CD8-positive, alpha-beta memory T cell (primary cell): ENCODE measurements at regions not wholly inside any gene's neighbourhood (a gene's known extent, or its start where the extent isn't known, plus 50 kb on each side); places are given as distances from the start of the nearest gene placed in this dataset.
"Not testable (repeated sequence)": the region's sequence is repeated elsewhere in the genome, so short reads cannot be mapped to it uniquely, and the experiment has no call there.

ENCODE experiments used
- CTCF ChIA-PET: fragments of 350-600 bp; sonication (Branson Sonifier 250); formaldehyde crosslinking; loops from one replicate; lab custom pipeline; 2021; ENCODE audit warnings: antibody characterized with exemption; lab: Charles Lee
- POLR2A ChIA-PET: fragments of 350-600 bp; sonication (Branson Sonifier 250); formaldehyde crosslinking; loops from one replicate; lab custom pipeline; 2021; ENCODE audit warnings: antibody characterized with exemption; lab: Charles Lee
- DNase-seq, 5 donors: peaks; one replicate each; pipeline versions ENCODE4 v3.0.0 to v3.0.0-alpha.2; 2020 to 2022; ENCODE audit warnings: mixed read lengths in 1 of 5
- H3K27ac ChIP-seq: one replicate; pipeline ENCODE4 v1.7.0; 2013; ENCODE audit warnings: low read depth, mild to moderate bottlenecking, low read length, moderate library complexity
- H3K27me3 ChIP-seq: 2 replicates; pipeline ENCODE4 v1.7.0; 2013; ENCODE audit warnings: low read length, mild to moderate bottlenecking; ENCODE audit not compliant: insufficient read depth, poor library complexity, severe bottlenecking
- H3K36me3 ChIP-seq: 2 replicates; pipeline ENCODE4 v1.7.0; 2013; ENCODE audit warnings: mild to moderate bottlenecking, low read length, moderate library complexity; ENCODE audit not compliant: insufficient read depth
- H3K4me1 ChIP-seq: 2 replicates; pipeline ENCODE4 v1.7.0; 2013; ENCODE audit warnings: mild to moderate bottlenecking, low read length, moderate library complexity; ENCODE audit not compliant: insufficient read depth
- H3K4me3 ChIP-seq: 2 replicates; pipeline ENCODE4 v1.7.0; 2013; ENCODE audit warnings: mild to moderate bottlenecking, low read length
- H3K9me3 ChIP-seq: 2 replicates; pipeline ENCODE4 v1.7.0; 2013; ENCODE audit warnings: mild to moderate bottlenecking, low read length
- H3K27ac Mint-ChIP-seq, 8 donors: one replicate each; pipeline ENCODE4 v1.8.0; 2020 to 2021; ENCODE audit warnings: mixed read lengths in 8 of 8, mild to moderate bottlenecking in 6 of 8, inconsistent platforms in 3 of 8, moderate library complexity in 3 of 8
- H3K27me3 Mint-ChIP-seq, 2 donors: one replicate each; pipeline ENCODE4 v1.8.0; 2020 to 2021; ENCODE audit warnings: mixed read lengths in 2 of 2, mild to moderate bottlenecking in 1 of 2, moderate library complexity in 1 of 2
- H3K36me3 Mint-ChIP-seq, 3 donors: one replicate each; pipeline ENCODE4 v1.8.0; 2020 to 2021; ENCODE audit warnings: mixed read lengths in 3 of 3, inconsistent platforms in 1 of 3, mild to moderate bottlenecking in 1 of 3
- H3K4me1 Mint-ChIP-seq, 3 donors: one replicate each; pipeline ENCODE4 v1.8.0; 2020 to 2021; ENCODE audit warnings: mixed read lengths in 3 of 3, inconsistent platforms in 1 of 3, mild to moderate bottlenecking in 1 of 3
- H3K4me3 Mint-ChIP-seq, 7 donors: one replicate each; pipeline ENCODE4 v1.8.0; 2020 to 2021; ENCODE audit warnings: mixed read lengths in 7 of 7, mild to moderate bottlenecking in 6 of 7, moderate library complexity in 4 of 7, inconsistent platforms in 2 of 7
- H3K9me3 Mint-ChIP-seq, 5 donors: one replicate each; pipeline ENCODE4 v1.8.0; 2020 to 2022; ENCODE audit warnings: mixed read lengths in 5 of 5, mild to moderate bottlenecking in 3 of 5, moderate library complexity in 2 of 5, inconsistent platforms in 1 of 5

GRCh38 chr15:22519213-22519612 is 60.5 kb downstream of the GOLGA6L22 start:
- H3K4me3 Mint-ChIP-seq, H3K4me3 ChIP-seq, H3K27ac Mint-ChIP-seq, H3K9me3 Mint-ChIP-seq, POLR2A ChIA-PET, DNase-seq, H3K36me3 Mint-ChIP-seq, H3K27me3 Mint-ChIP-seq, H3K27me3 ChIP-seq, H3K4me1 Mint-ChIP-seq, H3K9me3 ChIP-seq, H3K36me3 ChIP-seq, CTCF ChIA-PET, H3K4me1 ChIP-seq, H3K27ac ChIP-seq: not testable (repeated sequence)

- CTCF ChIA-PET, H3K27ac ChIP-seq, H3K4me1 Mint-ChIP-seq, H3K4me3 Mint-ChIP-seq, H3K27me3 ChIP-seq, H3K9me3 Mint-ChIP-seq, DNase-seq, H3K4me3 ChIP-seq, H3K4me1 ChIP-seq, H3K27me3 Mint-ChIP-seq, H3K9me3 ChIP-seq, H3K36me3 Mint-ChIP-seq, H3K36me3 ChIP-seq, POLR2A ChIA-PET, H3K27ac Mint-ChIP-seq: not testable (repeated sequence)
These were observed 67.8 kb downstream of the GOLGA6L22 start for GRCh38 chr15:22526537-22526936.

GRCh38 chr15:22527016-22527415 is 68.3 kb downstream of the GOLGA6L22 start:
- H3K9me3 ChIP-seq, H3K27ac Mint-ChIP-seq, H3K4me3 Mint-ChIP-seq, H3K36me3 ChIP-seq, H3K36me3 Mint-ChIP-seq, H3K4me1 ChIP-seq, H3K4me3 ChIP-seq, CTCF ChIA-PET, POLR2A ChIA-PET, H3K27me3 ChIP-seq, H3K9me3 Mint-ChIP-seq, H3K4me1 Mint-ChIP-seq, DNase-seq, H3K27ac ChIP-seq, H3K27me3 Mint-ChIP-seq: not testable (repeated sequence)

- H3K36me3 Mint-ChIP-seq, POLR2A ChIA-PET, H3K4me1 Mint-ChIP-seq, H3K36me3 ChIP-seq, H3K27me3 ChIP-seq, H3K9me3 Mint-ChIP-seq, H3K4me1 ChIP-seq, H3K27me3 Mint-ChIP-seq, H3K27ac Mint-ChIP-seq, CTCF ChIA-PET, H3K9me3 ChIP-seq, DNase-seq, H3K4me3 ChIP-seq, H3K27ac ChIP-seq, H3K4me3 Mint-ChIP-seq: not testable (repeated sequence)
These were observed 70.5 kb downstream of the GOLGA6L22 start for GRCh38 chr15:22529200-22529599.

- H3K27me3 ChIP-seq, DNase-seq, H3K36me3 Mint-ChIP-seq, H3K36me3 ChIP-seq, H3K4me1 Mint-ChIP-seq, H3K27me3 Mint-ChIP-seq, H3K4me3 Mint-ChIP-seq, H3K9me3 Mint-ChIP-seq, H3K9me3 ChIP-seq, H3K27ac Mint-ChIP-seq, CTCF ChIA-PET, H3K4me1 ChIP-seq, H3K4me3 ChIP-seq, POLR2A ChIA-PET, H3K27ac ChIP-seq: not testable (repeated sequence)
These were observed 101.0 kb downstream of the GOLGA6L22 start for GRCh38 chr15:22559701-22560100.

GRCh38 chr15:22561716-22562115 is 103.0 kb downstream of the GOLGA6L22 start:
- H3K9me3 ChIP-seq, H3K4me1 ChIP-seq, H3K27ac ChIP-seq, H3K27me3 Mint-ChIP-seq, POLR2A ChIA-PET, H3K36me3 ChIP-seq, DNase-seq, H3K9me3 Mint-ChIP-seq, H3K36me3 Mint-ChIP-seq, H3K27ac Mint-ChIP-seq, CTCF ChIA-PET, H3K27me3 ChIP-seq, H3K4me3 Mint-ChIP-seq, H3K4me1 Mint-ChIP-seq, H3K4me3 ChIP-seq: not testable (repeated sequence)

GRCh38 chr15:22566510-22566909 is 107.8 kb downstream of the GOLGA6L22 start:
- H3K4me3 ChIP-seq, H3K36me3 Mint-ChIP-seq, H3K9me3 Mint-ChIP-seq, H3K4me3 Mint-ChIP-seq, H3K36me3 ChIP-seq, POLR2A ChIA-PET, DNase-seq, H3K9me3 ChIP-seq, H3K27ac Mint-ChIP-seq, CTCF ChIA-PET, H3K27me3 ChIP-seq, H3K4me1 Mint-ChIP-seq, H3K4me1 ChIP-seq, H3K27me3 Mint-ChIP-seq, H3K27ac ChIP-seq: not testable (repeated sequence)

- H3K27me3 Mint-ChIP-seq, H3K9me3 Mint-ChIP-seq, H3K9me3 ChIP-seq, CTCF ChIA-PET, H3K27ac Mint-ChIP-seq, H3K27ac ChIP-seq, H3K27me3 ChIP-seq, H3K36me3 ChIP-seq, H3K4me1 Mint-ChIP-seq, H3K4me1 ChIP-seq, H3K36me3 Mint-ChIP-seq, DNase-seq, POLR2A ChIA-PET, H3K4me3 ChIP-seq, H3K4me3 Mint-ChIP-seq: not testable (repeated sequence)
These were observed 110.8 kb downstream of the GOLGA6L22 start for GRCh38 chr15:22569486-22569885.

GRCh38 chr15:22572152-22572735 is 113.5 kb downstream of the GOLGA6L22 start:
- H3K4me3 ChIP-seq, H3K4me3 Mint-ChIP-seq, POLR2A ChIA-PET, H3K27me3 Mint-ChIP-seq, H3K27me3 ChIP-seq, H3K27ac ChIP-seq, H3K36me3 Mint-ChIP-seq, H3K4me1 ChIP-seq, H3K36me3 ChIP-seq, H3K4me1 Mint-ChIP-seq, CTCF ChIA-PET, H3K9me3 ChIP-seq, DNase-seq, H3K9me3 Mint-ChIP-seq: not testable (repeated sequence)
- H3K27ac Mint-ChIP-seq: peak overlapping the region in 1 of 8 donors; percentile 24
